Tibial artery (tissue), 4 donors: ENCODE measurements at regions not wholly inside any gene's neighbourhood (a gene's known extent, or its start where the extent isn't known, plus 50 kb on each side); places are given as distances from the start of the nearest gene placed in this dataset.

Experiments used
- DNase-seq, 2 donors: peaks; one replicate each; pipeline ENCODE4 v3.0.0-alpha.2; 2019
- H3K27ac ChIP-seq, 2 donors: fragments of 200-600 bp; sonication (generic) in 1 of 2; 1 replicate in 1 of 2; 2 replicates in 1 of 2; pipeline ENCODE4 v1.5.1; 2018 to 2019; ENCODE audit warnings: mild to moderate bottlenecking in 1 of 2
- H3K27me3 ChIP-seq, 2 donors: fragments of 200-600 bp; sonication (generic) in 1 of 2; one replicate each; pipeline versions ENCODE4 v1.5.1 to v1.6.0; 2016 to 2019
- H3K36me3 ChIP-seq, 3 donors: fragments of 200-600 bp; sonication (generic) in 2 of 3; one replicate each; pipeline ENCODE4 v1.5.1; 2016 to 2019; ENCODE audit warnings: mild to moderate bottlenecking in 2 of 3
- H3K4me1 ChIP-seq, 4 donors: fragments of 200-600 bp; sonication (generic) in 2 of 4; 1 replicate in 3 of 4; 2 replicates in 1 of 4; pipeline ENCODE4 v1.5.1; 2016 to 2019
- H3K4me3 ChIP-seq, 2 donors: fragments of 200-600 bp; sonication (generic) in 1 of 2; 1 replicate in 1 of 2; 2 replicates in 1 of 2; pipeline ENCODE4 v1.5.1; 2018 to 2019; ENCODE audit warnings: mild to moderate bottlenecking in 2 of 2
- H3K9me3 ChIP-seq, 3 donors: fragments of 200-600 bp; sonication (generic) in 1 of 3; one replicate each; pipeline ENCODE4 v1.5.1; 2016 to 2019
- intact Hi-C: fragments of 100-400 bp; cut with DNase I; formaldehyde crosslinking; loops from one replicate; pipeline ENCODE4 v1.15.0; 2023; ENCODE audit warnings: low total_unique reads
- TF ChIP-seq, protein P1 (sequence below), 2 experiments: fragments of 200-600 bp in 1 of 2; fragments of 450-650 bp in 1 of 2; IDR thresholded peaks; one replicate each; pipeline ENCODE4 v1.5.1; 2017 to 2019; ENCODE audit warnings: antibody characterized with exemption in 2 of 2, mild to moderate bottlenecking in 1 of 2, moderate library complexity in 1 of 2

GRCh38 chr12:28618772-28619171 is 428.5 kb downstream of the CCDC91 start:
- Histone ChIP-seq H3K36me3 (no peaks in the 10 kb centered on the region), H3K9me3 (no peaks in the 10 kb centered on the region), H3K4me1 (no peaks in the 10 kb centered on the region), H3K27ac (no peak overlapping the region), H3K4me3 (no peak overlapping the region), H3K27me3 (no peaks in the 10 kb centered on the region)
- no peak for DNase-seq
- TF ChIP-seq, protein P1, sequence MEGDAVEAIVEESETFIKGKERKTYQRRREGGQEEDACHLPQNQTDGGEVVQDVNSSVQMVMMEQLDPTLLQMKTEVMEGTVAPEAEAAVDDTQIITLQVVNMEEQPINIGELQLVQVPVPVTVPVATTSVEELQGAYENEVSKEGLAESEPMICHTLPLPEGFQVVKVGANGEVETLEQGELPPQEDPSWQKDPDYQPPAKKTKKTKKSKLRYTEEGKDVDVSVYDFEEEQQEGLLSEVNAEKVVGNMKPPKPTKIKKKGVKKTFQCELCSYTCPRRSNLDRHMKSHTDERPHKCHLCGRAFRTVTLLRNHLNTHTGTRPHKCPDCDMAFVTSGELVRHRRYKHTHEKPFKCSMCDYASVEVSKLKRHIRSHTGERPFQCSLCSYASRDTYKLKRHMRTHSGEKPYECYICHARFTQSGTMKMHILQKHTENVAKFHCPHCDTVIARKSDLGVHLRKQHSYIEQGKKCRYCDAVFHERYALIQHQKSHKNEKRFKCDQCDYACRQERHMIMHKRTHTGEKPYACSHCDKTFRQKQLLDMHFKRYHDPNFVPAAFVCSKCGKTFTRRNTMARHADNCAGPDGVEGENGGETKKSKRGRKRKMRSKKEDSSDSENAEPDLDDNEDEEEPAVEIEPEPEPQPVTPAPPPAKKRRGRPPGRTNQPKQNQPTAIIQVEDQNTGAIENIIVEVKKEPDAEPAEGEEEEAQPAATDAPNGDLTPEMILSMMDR (IDR thresholded peaks at IDR 0.05) = no peak
- intact Hi-C loops = no loop called here

GRCh38 chr12:28620281-28620680 is 430.0 kb downstream of the CCDC91 start:
- DNase-seq = no peak
- TF ChIP-seq, protein P1 (IDR thresholded peaks at IDR 0.05) = no peak
- intact Hi-C loops = no loop called here

GRCh38 chr12:28622406-28622805 is 432.1 kb downstream of the CCDC91 start:
- intact Hi-C loops = no loop called here
- Histone ChIP-seq H3K4me3 (no peak overlapping the region), H3K27ac (no peak overlapping the region), H3K4me1 (no peaks in the 10 kb centered on the region), H3K36me3 (no peaks in the 10 kb centered on the region), H3K9me3 (no peaks in the 10 kb centered on the region), H3K27me3 (no peaks in the 10 kb centered on the region)
- DNase-seq = no peak
- TF ChIP-seq, protein P1 (IDR thresholded peaks at IDR 0.05) = no peak

More at GRCh38 chr12:28620281-28620680, 430.0 kb downstream of the CCDC91 start:
- Histone ChIP-seq H3K36me3 (no peaks in the 10 kb centered on the region), H3K27me3 (no peaks in the 10 kb centered on the region), H3K9me3 (no peaks in the 10 kb centered on the region), H3K4me1 (no peaks in the 10 kb centered on the region), H3K27ac (no peak overlapping the region), H3K4me3 (no peak overlapping the region)

- intact Hi-C loops = no loop called here
- no peak overlapping the region for H3K27ac ChIP-seq
- no peaks in the 10 kb centered on the region for H3K36me3 ChIP-seq
- H3K27me3 ChIP-seq = no peaks in the 10 kb centered on the region
- H3K4me3 ChIP-seq = no peak overlapping the region
- TF ChIP-seq, protein P1 (IDR thresholded peaks at IDR 0.05) = no peak
- no peak for DNase-seq
- H3K9me3 ChIP-seq = no peaks in the 10 kb centered on the region
- no peaks in the 10 kb centered on the region for H3K4me1 ChIP-seq
Observed at GRCh38 chr12:28626504-28626903, 436.2 kb downstream of the CCDC91 start.

- DNase-seq = no peak
- H3K4me3 ChIP-seq = no peak overlapping the region
- no peaks in the 10 kb centered on the region for H3K27me3 ChIP-seq
- no peaks in the 10 kb centered on the region for H3K9me3 ChIP-seq
- H3K36me3 ChIP-seq = no peaks in the 10 kb centered on the region
- no peaks in the 10 kb centered on the region for H3K4me1 ChIP-seq
- intact Hi-C loops = no loop called here
- TF ChIP-seq, protein P1 (IDR thresholded peaks at IDR 0.05) = no peak
- H3K27ac ChIP-seq = no peak overlapping the region
Observed at GRCh38 chr12:28629691-28630090, 439.4 kb downstream of the CCDC91 start.

- Histone ChIP-seq H3K9me3 (no peaks in the 10 kb centered on the region), H3K36me3 (no peaks in the 10 kb centered on the region), H3K4me1 (no peaks in the 10 kb centered on the region), H3K4me3 (no peak overlapping the region), H3K27me3 (no peaks in the 10 kb centered on the region), H3K27ac (no peak overlapping the region)
- intact Hi-C loops = no loop called here
- no peak for DNase-seq
- TF ChIP-seq, protein P1 (IDR thresholded peaks at IDR 0.05) = no peak
Observed at GRCh38 chr12:28631831-28632230, 441.6 kb downstream of the CCDC91 start.
